HCT116 (cell line): ENCODE measurements at regions not wholly inside any gene's neighbourhood (a gene's known extent, or its start where the extent isn't known, plus 50 kb on each side); places are given as distances from the start of the nearest gene placed in this dataset.

Experiments
- ATAC-seq: fragments of 200-7000 bp; cut with Tn5 transposase; 2 replicates; pipeline ENCODE4 v1.9.1; 2020; ENCODE audit warnings: mild to moderate bottlenecking, moderate library complexity
- BruUV-seq: library from RNA; stranded (reverse); fragments of 400-500 nt; replicated peaks from 2 replicates; lab custom pipeline; 2021; lab: Mats Ljungman, UMichigan
- CTCF ChIA-PET: fragments of 300-600 bp; sonication (Branson Sonifier 250); formaldehyde crosslinking; loops from one replicate; lab custom pipeline; 2021; ENCODE audit warnings: antibody characterized with exemption; lab: Charles Lee
- POLR2A ChIA-PET: fragments of 300-600, 350-600 bp; sonication (Branson Sonifier 250); formaldehyde crosslinking; loops from one replicate; lab custom pipeline; 2021; ENCODE audit warnings: antibody characterized with exemption; lab: Charles Lee
- RAD21 ChIA-PET, 2 experiments: fragments of 300-600 bp; sonication (Branson Sonifier 250); formaldehyde crosslinking; loops; one replicate each; lab custom pipeline; 2023; ENCODE audit warnings: low total read pairs in 2 of 2; ENCODE audit not compliant: uncharacterized antibody in 2 of 2, unreplicated experiment in 2 of 2, low non-redundant PET in 1 of 2; lab: Charles Lee
- DNase-seq: peaks from one replicate; pipeline ENCODE4 v3.0.0-alpha.2; 2010; ENCODE audit warnings: low read depth, low spot score
- H2AFZ ChIP-seq: fragments of 200-600 bp; shearing (Covaris generic), sonication (generic); 2 replicates; pipeline ENCODE4 v1.6.1; 2017; ENCODE audit warnings: low read depth, mixed run types, mixed read lengths, antibody characterized with exemption, low read length; ENCODE audit not compliant: poor library complexity, severe bottlenecking
- H3K27ac ChIP-seq: 2 replicates; pipeline ENCODE4 v1.5.1; 2012; ENCODE audit warnings: low read depth, low read length
- H3K27me3 ChIP-seq: fragments of 200-600 bp; sonication (generic); 2 replicates; pipeline ENCODE4 v1.6.1; 2016; ENCODE audit warnings: mixed run types, low read length, mixed read lengths; ENCODE audit not compliant: insufficient read depth
- H3K36me3 ChIP-seq, 2 experiments: fragments of 200-500 bp in 1 of 2; fragments of 200-600 bp in 1 of 2; sonication (Bioruptor generic) in 1 of 2; sonication (generic) in 1 of 2; 2 replicates each; pipeline versions ENCODE4 v1.5.1 to v1.6.1; 2014 to 2016; ENCODE audit warnings: low read length in 2 of 2, inconsistent platforms in 1 of 2, mixed read lengths in 1 of 2, mixed run types in 1 of 2; ENCODE audit not compliant: insufficient read depth in 2 of 2, control insufficient read depth in 1 of 2
- H3K4me1 ChIP-seq, 2 experiments: fragments of 200-600 bp in 1 of 2; sonication (generic) in 1 of 2; 2 replicates each; pipeline versions ENCODE4 v1.5.1 to v1.6.1; 2012 to 2017; ENCODE audit warnings: low read length in 2 of 2, inconsistent platforms in 1 of 2, mild to moderate bottlenecking in 1 of 2, mixed read lengths in 1 of 2, mixed run types in 1 of 2, moderate library complexity in 1 of 2; ENCODE audit not compliant: insufficient read depth in 2 of 2, control insufficient read depth in 1 of 2
- H3K4me2 ChIP-seq: fragments of 200-600 bp; sonication (generic); 2 replicates; pipeline ENCODE4 v1.6.1; 2017; ENCODE audit warnings: mixed run types, low read length, mixed read lengths
- H3K4me3 ChIP-seq, 2 experiments: fragments of 200-600 bp in 1 of 2; sonication (generic) in 1 of 2; replicated peaks in 1 of 2; 2 replicates each; pipeline ENCODE4 v1.5.1; 2011 to 2016; ENCODE audit warnings: low read length in 2 of 2, control low read depth in 1 of 2, low read depth in 1 of 2, mild to moderate bottlenecking in 1 of 2, mixed read lengths in 1 of 2, mixed run types in 1 of 2
- H3K79me2 ChIP-seq: fragments of 200-600 bp; sonication (generic); 2 replicates; pipeline ENCODE4 v1.6.1; 2017; ENCODE audit warnings: mild to moderate bottlenecking, mixed run types, low read length, moderate library complexity, mixed read lengths; ENCODE audit not compliant: insufficient read depth
- H3K9ac ChIP-seq: fragments of 200-600 bp; sonication (generic); 2 replicates; pipeline ENCODE4 v1.6.1; 2016; ENCODE audit warnings: low read length, mixed read lengths
- H3K9me2 ChIP-seq: fragments of 200-600 bp; sonication (generic), shearing (Covaris generic); 2 replicates; pipeline ENCODE4 v1.6.1; 2017; ENCODE audit warnings: mixed run types, mild to moderate bottlenecking, moderate library complexity; ENCODE audit not compliant: insufficient read depth
- H3K9me3 ChIP-seq, 2 experiments: fragments of 200-500 bp in 1 of 2; fragments of 200-600 bp in 1 of 2; sonication (Bioruptor generic) in 1 of 2; sonication (generic) in 1 of 2; 2 replicates each; pipeline ENCODE4 v1.6.1; 2014 to 2017; ENCODE audit warnings: low read length in 2 of 2, mixed read lengths in 2 of 2, inconsistent platforms in 1 of 2, low read depth in 1 of 2, mild to moderate bottlenecking in 1 of 2, mixed run types in 1 of 2, moderate library complexity in 1 of 2; ENCODE audit not compliant: control insufficient read depth in 1 of 2, insufficient read depth in 1 of 2
- H4K20me1 ChIP-seq: fragments of 200-600 bp; sonication (generic), shearing (Covaris generic); 2 replicates; pipeline ENCODE4 v1.6.1; 2017; ENCODE audit warnings: mixed run types, mild to moderate bottlenecking, moderate library complexity; ENCODE audit not compliant: insufficient read depth
- CEBPB ChIP-seq: IDR thresholded peaks from 2 replicates; pipeline ENCODE4 v1.6.1; 2012; ENCODE audit warnings: low read depth
- EZH2 ChIP-seq: fragments of 200-600 bp; sonication (generic); IDR thresholded peaks from 2 replicates; pipeline ENCODE4 v1.6.1; 2017; ENCODE audit warnings: antibody characterized with exemption, mixed run types
- SIN3A ChIP-seq: IDR thresholded peaks from 2 replicates; pipeline ENCODE4 v1.6.1; 2012; ENCODE audit warnings: low read depth
- SP1 ChIP-seq: IDR thresholded peaks from 2 replicates; pipeline ENCODE4 v1.6.1; 2012; ENCODE audit warnings: low read depth
- intact Hi-C: fragments of 100-400 bp; cut with micrococcal nuclease; formaldehyde crosslinking; loops from 2 replicates; pipeline ENCODE4 v1.10.0; 2022
- TF ChIP-seq, protein P1 (sequence below): IDR thresholded peaks from 2 replicates; pipeline ENCODE4 v1.6.1; 2012
- TF ChIP-seq, protein P2 (sequence below), 3 experiments: fragments of 200-600 bp in 1 of 3; sonication (generic) in 1 of 3; IDR thresholded peaks in 2 of 3; conservative IDR thresholded peaks in 1 of 3; 2 replicates each; pipeline ENCODE4 v1.5.1; 2012 to 2017; ENCODE audit warnings: low read depth in 2 of 3, low read length in 2 of 3, antibody characterized with exemption in 1 of 3, borderline replicate concordance in 1 of 3, control low read depth in 1 of 3, mild to moderate bottlenecking in 1 of 3, mixed read lengths in 1 of 3, mixed run types in 1 of 3, moderate library complexity in 1 of 3; ENCODE audit not compliant: insufficient read depth in 1 of 3
- TF ChIP-seq, protein P3 (sequence below): IDR thresholded peaks from 2 replicates; pipeline ENCODE4 v1.6.1; 2012; ENCODE audit warnings: low read depth

DNA sequence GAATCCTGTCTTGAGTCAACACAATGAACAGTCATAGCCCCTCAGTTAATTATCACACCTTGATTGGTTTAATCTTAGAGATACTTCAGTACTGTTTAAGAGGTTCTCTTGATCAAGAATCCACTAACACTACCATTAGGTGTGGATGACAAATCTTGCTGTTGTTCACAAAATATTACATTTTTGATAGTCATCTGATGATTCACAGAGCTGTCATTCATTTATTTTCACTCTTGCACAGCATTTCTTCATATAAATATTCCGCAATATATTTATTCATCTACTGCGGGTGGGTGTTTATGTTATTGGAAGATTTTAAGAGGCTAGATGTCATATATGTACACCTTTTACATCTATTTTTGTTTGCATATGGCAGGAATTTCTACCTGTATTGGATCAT, 1138.1 kb upstream of the PRKX start:
- Histone ChIP-seq H3K36me3 (no peaks in the 10 kb centered on the region), H3K9ac (no peak overlapping the region), H3K9me2 (no peaks in the 10 kb centered on the region), H3K27ac (no peak overlapping the region), H2AFZ (no peak overlapping the region), H3K4me1 (no peaks in the 10 kb centered on the region), H3K27me3 (no peaks in the 10 kb centered on the region), H3K79me2 (no peaks in the 10 kb centered on the region), H3K4me2 (no peak overlapping the region), H4K20me1 (no peaks in the 10 kb centered on the region), H3K9me3 (no peaks in the 10 kb centered on the region; a peak in 1 of 4 replicates), H3K4me3 (no peak overlapping the region)
- CTCF ChIA-PET = no interaction called here
- ATAC-seq (no peak), DNase-seq (no peak)
- TF ChIP-seq SP1 (no peak), CEBPB (no peak), EZH2 (no peak), SIN3A (no peak)
- TF ChIP-seq, protein P1, sequence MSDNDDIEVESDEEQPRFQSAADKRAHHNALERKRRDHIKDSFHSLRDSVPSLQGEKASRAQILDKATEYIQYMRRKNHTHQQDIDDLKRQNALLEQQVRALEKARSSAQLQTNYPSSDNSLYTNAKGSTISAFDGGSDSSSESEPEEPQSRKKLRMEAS = no peak
- TF ChIP-seq, protein P2, sequence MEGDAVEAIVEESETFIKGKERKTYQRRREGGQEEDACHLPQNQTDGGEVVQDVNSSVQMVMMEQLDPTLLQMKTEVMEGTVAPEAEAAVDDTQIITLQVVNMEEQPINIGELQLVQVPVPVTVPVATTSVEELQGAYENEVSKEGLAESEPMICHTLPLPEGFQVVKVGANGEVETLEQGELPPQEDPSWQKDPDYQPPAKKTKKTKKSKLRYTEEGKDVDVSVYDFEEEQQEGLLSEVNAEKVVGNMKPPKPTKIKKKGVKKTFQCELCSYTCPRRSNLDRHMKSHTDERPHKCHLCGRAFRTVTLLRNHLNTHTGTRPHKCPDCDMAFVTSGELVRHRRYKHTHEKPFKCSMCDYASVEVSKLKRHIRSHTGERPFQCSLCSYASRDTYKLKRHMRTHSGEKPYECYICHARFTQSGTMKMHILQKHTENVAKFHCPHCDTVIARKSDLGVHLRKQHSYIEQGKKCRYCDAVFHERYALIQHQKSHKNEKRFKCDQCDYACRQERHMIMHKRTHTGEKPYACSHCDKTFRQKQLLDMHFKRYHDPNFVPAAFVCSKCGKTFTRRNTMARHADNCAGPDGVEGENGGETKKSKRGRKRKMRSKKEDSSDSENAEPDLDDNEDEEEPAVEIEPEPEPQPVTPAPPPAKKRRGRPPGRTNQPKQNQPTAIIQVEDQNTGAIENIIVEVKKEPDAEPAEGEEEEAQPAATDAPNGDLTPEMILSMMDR (IDR thresholded peaks at IDR 0.05 in 2 of 3, conservative IDR thresholded peaks at IDR 0.05 in 1 of 3; ENCODE audit: borderline replicate concordance in 1 of 3, insufficient read depth in 1 of 3, low read depth in 2 of 3, low read length in 2 of 3) = no peak
- TF ChIP-seq, protein P3, sequence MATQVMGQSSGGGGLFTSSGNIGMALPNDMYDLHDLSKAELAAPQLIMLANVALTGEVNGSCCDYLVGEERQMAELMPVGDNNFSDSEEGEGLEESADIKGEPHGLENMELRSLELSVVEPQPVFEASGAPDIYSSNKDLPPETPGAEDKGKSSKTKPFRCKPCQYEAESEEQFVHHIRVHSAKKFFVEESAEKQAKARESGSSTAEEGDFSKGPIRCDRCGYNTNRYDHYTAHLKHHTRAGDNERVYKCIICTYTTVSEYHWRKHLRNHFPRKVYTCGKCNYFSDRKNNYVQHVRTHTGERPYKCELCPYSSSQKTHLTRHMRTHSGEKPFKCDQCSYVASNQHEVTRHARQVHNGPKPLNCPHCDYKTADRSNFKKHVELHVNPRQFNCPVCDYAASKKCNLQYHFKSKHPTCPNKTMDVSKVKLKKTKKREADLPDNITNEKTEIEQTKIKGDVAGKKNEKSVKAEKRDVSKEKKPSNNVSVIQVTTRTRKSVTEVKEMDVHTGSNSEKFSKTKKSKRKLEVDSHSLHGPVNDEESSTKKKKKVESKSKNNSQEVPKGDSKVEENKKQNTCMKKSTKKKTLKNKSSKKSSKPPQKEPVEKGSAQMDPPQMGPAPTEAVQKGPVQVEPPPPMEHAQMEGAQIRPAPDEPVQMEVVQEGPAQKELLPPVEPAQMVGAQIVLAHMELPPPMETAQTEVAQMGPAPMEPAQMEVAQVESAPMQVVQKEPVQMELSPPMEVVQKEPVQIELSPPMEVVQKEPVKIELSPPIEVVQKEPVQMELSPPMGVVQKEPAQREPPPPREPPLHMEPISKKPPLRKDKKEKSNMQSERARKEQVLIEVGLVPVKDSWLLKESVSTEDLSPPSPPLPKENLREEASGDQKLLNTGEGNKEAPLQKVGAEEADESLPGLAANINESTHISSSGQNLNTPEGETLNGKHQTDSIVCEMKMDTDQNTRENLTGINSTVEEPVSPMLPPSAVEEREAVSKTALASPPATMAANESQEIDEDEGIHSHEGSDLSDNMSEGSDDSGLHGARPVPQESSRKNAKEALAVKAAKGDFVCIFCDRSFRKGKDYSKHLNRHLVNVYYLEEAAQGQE = no peak
- POLR2A ChIA-PET = no interaction called here
- no TSS peak for BruUV-seq
- intact Hi-C loops = no loop called here
- RAD21 ChIA-PET = no interaction called here
